AG09319 (cell line): ENCODE measurements at regions not wholly inside any gene's neighbourhood (a gene's known extent, or its start where the extent isn't known, plus 50 kb on each side); places are given as distances from the start of the nearest gene placed in this dataset.
A peak's percentile ranks its signal among the peaks of the same experiment; 100 is the strongest.

Source experiments
- DNase-seq: peaks from one replicate; pipeline ENCODE4 v3.0.0-alpha.2; 2010; ENCODE audit warnings: low read depth; ENCODE audit errors: extremely low read depth
- CTCF ChIP-seq: IDR thresholded peaks from 2 replicates; pipeline ENCODE4 v1.5.1; 2011; ENCODE audit warnings: low read depth, mild to moderate bottlenecking, inconsistent platforms, low read length, moderate library complexity

- TF ChIP-seq CTCF: no peak
- DNase-seq: no peak
These were observed 75.4 kb upstream of the ZEB2 start for GRCh38 chr2:144595279-144595678.

GRCh38 chr2:144593803-144594202 is 73.9 kb upstream of the ZEB2 start:
- no peak for DNase-seq
- no peak for TF ChIP-seq CTCF

GRCh38 chr2:144592500-144593256 is 72.8 kb upstream of the ZEB2 start:
- no peak for TF ChIP-seq CTCF

GRCh38 chr2:144587306-144587705 is 67.4 kb upstream of the ZEB2 start:
- TF ChIP-seq CTCF: no peak

More at GRCh38 chr2:144592500-144593256, 72.8 kb upstream of the ZEB2 start:
- no peak for DNase-seq

GRCh38 chr2:144586476-144586875 is 66.6 kb upstream of the ZEB2 start:
- TF ChIP-seq CTCF: no peak
- DNase-seq: no peak

More at GRCh38 chr2:144587306-144587705, 67.4 kb upstream of the ZEB2 start:
- no peak for DNase-seq

GRCh38 chr2:144583741-144584453 is 64.0 kb upstream of the ZEB2 start:
- peak; percentile 22 for DNase-seq
- no peak for TF ChIP-seq CTCF

- TF ChIP-seq CTCF: no peak
- DNase-seq: no peak
These were observed 63.4 kb upstream of the ZEB2 start for GRCh38 chr2:144583381-144583729.
